ENCODE measurements at regions not wholly inside any gene's neighbourhood (a gene's known extent, or its start where the extent isn't known, plus 50 kb on each side); places are given as distances from the start of the nearest gene placed in this dataset.

GRCh38 chr3:124374583-124374982, 355.7 kb upstream of the UMPS start:
- no peak overlapping the region for H3K27ac ChIP-seq (replicated peaks)
- H3K4me3 ChIP-seq (replicated peaks; ENCODE audit: insufficient read depth, low read length) = no peak overlapping the region
- DNase-seq (ENCODE audit: low read depth in 1 of 2, low spot score in 1 of 2) = no peak
- TF ChIP-seq SPI1 (IDR thresholded peaks at IDR 0.05; ENCODE audit: borderline replicate concordance, low read depth) = no peak
- TF ChIP-seq REST (IDR thresholded peaks at IDR 0.05; ENCODE audit: insufficient replicate concordance, low read depth) = no peak
- no peak for TF ChIP-seq GABPA (IDR thresholded peaks at IDR 0.05; ENCODE audit: low read depth)
- no peak for TF ChIP-seq POLR2AphosphoS5 (IDR thresholded peaks at IDR 0.05; ENCODE audit: low read depth)
- no peak for TF ChIP-seq CTCF (IDR thresholded peaks at IDR 0.05; ENCODE audit: insufficient read depth, low read length)
- no peaks in the 10 kb centered on the region for H3K27me3 ChIP-seq (ENCODE audit: insufficient read depth, poor library complexity, severe bottlenecking)

GRCh38 chr3:124381575-124382333, 348.5 kb upstream of the UMPS start:
- TF ChIP-seq POLR2AphosphoS5 (IDR thresholded peaks at IDR 0.05; ENCODE audit: low read depth) (no peak), GABPA (IDR thresholded peaks at IDR 0.05; ENCODE audit: low read depth) (no peak), SPI1 (IDR thresholded peaks at IDR 0.05; ENCODE audit: borderline replicate concordance, low read depth) (no peak), CTCF (IDR thresholded peaks at IDR 0.05; ENCODE audit: insufficient read depth, low read length) (no peak)
- DNase-seq (ENCODE audit: low read depth in 1 of 2, low spot score in 1 of 2) = no peak
- Histone ChIP-seq H3K27me3 (ENCODE audit: insufficient read depth, poor library complexity, severe bottlenecking) (peaks cover 2% of the 10 kb centered on the region), H3K27ac (replicated peaks) (no peak overlapping the region), H3K4me3 (replicated peaks; ENCODE audit: insufficient read depth, low read length) (no peak overlapping the region)

- no peak overlapping the region for H3K4me3 ChIP-seq (replicated peaks; ENCODE audit: insufficient read depth, low read length)
- DNase-seq (ENCODE audit: low read depth in 1 of 2, low spot score in 1 of 2) = no peak
- peaks cover 2% of the 10 kb centered on the region for H3K27me3 ChIP-seq (ENCODE audit: insufficient read depth, poor library complexity, severe bottlenecking)
- H3K27ac ChIP-seq (replicated peaks) = no peak overlapping the region
- TF ChIP-seq POLR2AphosphoS5 (IDR thresholded peaks at IDR 0.05; ENCODE audit: low read depth) = no peak
- TF ChIP-seq CTCF (IDR thresholded peaks at IDR 0.05; ENCODE audit: insufficient read depth, low read length) = no peak
- TF ChIP-seq GABPA (IDR thresholded peaks at IDR 0.05; ENCODE audit: low read depth) = no peak
- TF ChIP-seq SPI1 (IDR thresholded peaks at IDR 0.05; ENCODE audit: borderline replicate concordance, low read depth) = no peak
- TF ChIP-seq REST (IDR thresholded peaks at IDR 0.05; ENCODE audit: insufficient replicate concordance, low read depth) = no peak
These were observed 347.2 kb upstream of the UMPS start for GRCh38 chr3:124383051-124383450.
